GM12878 (cell line): ENCODE measurements at regions not wholly inside any gene's neighbourhood (a gene's known extent, or its start where the extent isn't known, plus 50 kb on each side); places are given as distances from the start of the nearest gene placed in this dataset.

Experiments
- ATAC-seq: fragments of 200-7000 bp; cut with Tn5 transposase; 3 replicates; pipeline ENCODE4 v1.9.1; 2020; ENCODE audit warnings: mild to moderate bottlenecking, moderate library complexity
- BruUV-seq: library from RNA; stranded (reverse); fragments of 400-500 nt; replicated peaks from 2 replicates; lab custom pipeline; 2021; lab: Mats Ljungman, UMichigan
- CTCF ChIA-PET: fragments of 300-600 bp; sonication (Branson Sonifier 250); formaldehyde crosslinking; extraction: SDS; loops from one replicate; lab custom pipeline; 2021; ENCODE audit warnings: inconsistent platforms; lab: Yijun Ruan, JAX
- POLR2A ChIA-PET: fragments of 350-600 bp; formaldehyde crosslinking; extraction: SDS; loops from one replicate; lab custom pipeline; 2021; ENCODE audit warnings: inconsistent platforms; lab: Charles Lee
- RAD21 ChIA-PET: fragments of 300-600 bp; sonication (Branson Sonifier 250); formaldehyde crosslinking; loops from one replicate; lab custom pipeline; 2023; ENCODE audit warnings: antibody characterized with exemption; ENCODE audit not compliant: unreplicated experiment; lab: Charles Lee
- SMC1A ChIA-PET: fragments of 300-600 bp; sonication (Branson Sonifier 250); formaldehyde crosslinking; loops from one replicate; lab custom pipeline; 2023; ENCODE audit not compliant: unreplicated experiment, uncharacterized antibody; lab: Charles Lee
- DNase-seq: peaks from one replicate; pipeline ENCODE4 v3.0.0-alpha.2; 2011; ENCODE audit warnings: low read depth, low spot score
- FAIRE-seq: peaks from 3 replicates; lab custom pipeline; 2011; peaks lifted over from hg19 to GRCh38; lab: Jason Lieb, UNC
- H2AFZ ChIP-seq: 2 replicates; pipeline ENCODE4 v1.6.0; 2011; ENCODE audit warnings: low read depth, low read length, control low read depth; ENCODE audit not compliant: control insufficient read depth
- H3K27ac ChIP-seq: 2 replicates; pipeline ENCODE4 v1.5.1; 2011; ENCODE audit warnings: control low read depth; ENCODE audit not compliant: control insufficient read depth, insufficient read depth
- H3K27me3 ChIP-seq, 2 experiments: replicated peaks in 1 of 2; 2 replicates each; pipeline versions ENCODE4 v1.6.0 to v1.6.1; 2011; ENCODE audit warnings: low read length in 1 of 2; ENCODE audit not compliant: control insufficient read depth in 2 of 2, insufficient read depth in 2 of 2
- H3K36me3 ChIP-seq, 2 experiments: 2 replicates each; pipeline ENCODE4 v1.5.1; 2011; ENCODE audit warnings: low read length in 1 of 2; ENCODE audit not compliant: control insufficient read depth in 2 of 2, insufficient read depth in 2 of 2
- H3K4me1 ChIP-seq: 2 replicates; pipeline ENCODE4 v1.6.1; 2011; ENCODE audit warnings: mild to moderate bottlenecking, low read length, moderate library complexity, mixed read lengths; ENCODE audit not compliant: control insufficient read depth, insufficient read depth
- H3K4me2 ChIP-seq: 2 replicates; pipeline ENCODE4 v1.6.0; 2011; ENCODE audit warnings: control low read depth; ENCODE audit not compliant: control insufficient read depth, insufficient read depth
- H3K4me3 ChIP-seq: fragments of 200-600 bp; sonication (generic); 2 replicates; pipeline ENCODE4 v1.5.1; 2016
- H3K79me2 ChIP-seq: 2 replicates; pipeline ENCODE4 v1.6.0; 2011; ENCODE audit warnings: low read length; ENCODE audit not compliant: control insufficient read depth, insufficient read depth
- H3K9ac ChIP-seq: 2 replicates; pipeline ENCODE4 v1.8.0; 2011; ENCODE audit warnings: low read length, control low read depth, mixed read lengths; ENCODE audit not compliant: control insufficient read depth, insufficient read depth
- H3K9me3 ChIP-seq: replicated peaks from 3 replicates; pipeline ENCODE4 v1.5.1; 2011; ENCODE audit warnings: mild to moderate bottlenecking, low read length; ENCODE audit not compliant: control insufficient read depth, insufficient read depth
- H4K20me1 ChIP-seq: 2 replicates; pipeline ENCODE4 v1.6.0; 2011; ENCODE audit not compliant: control insufficient read depth, insufficient read depth
- ATF2 ChIP-seq: IDR thresholded peaks from 2 replicates; pipeline ENCODE4 v1.6.1; 2012; ENCODE audit warnings: low read length, inconsistent platforms
- BCL11A ChIP-seq: IDR thresholded peaks from 2 replicates; pipeline ENCODE4 v1.6.1; 2011; ENCODE audit warnings: low read depth, low read length
- CREM ChIP-seq: IDR thresholded peaks from 2 replicates; pipeline ENCODE4 v1.6.1; 2014; ENCODE audit warnings: antibody characterized with exemption, low read depth
- JUNB ChIP-seq: IDR thresholded peaks from 2 replicates; pipeline ENCODE4 v1.6.1; 2016; ENCODE audit warnings: antibody characterized with exemption, mild to moderate bottlenecking
- MEF2A ChIP-seq: IDR thresholded peaks from 2 replicates; pipeline ENCODE4 v1.6.1; 2011; ENCODE audit warnings: low read depth, mild to moderate bottlenecking, low read length, moderate library complexity; ENCODE audit not compliant: insufficient read depth
- MXI1 ChIP-seq: fragments of 150-350 bp; IDR thresholded peaks from 2 replicates; pipeline ENCODE4 v1.6.1; 2011; ENCODE audit warnings: low read depth, mild to moderate bottlenecking, inconsistent platforms, low read length, improper control_type of control experiment
- PAX5 ChIP-seq: IDR thresholded peaks from 2 replicates; pipeline ENCODE4 v1.6.1; 2011; ENCODE audit warnings: low read depth, low read length, borderline replicate concordance
- POLR2AphosphoS2 ChIP-seq: IDR thresholded peaks from 2 replicates; pipeline ENCODE4 v1.6.1; 2011; ENCODE audit warnings: low read depth, mild to moderate bottlenecking, low read length, improper control_type of control experiment, moderate library complexity
- RBBP5 ChIP-seq: fragments of 200-600 bp; sonication (generic); conservative IDR thresholded peaks from 2 replicates; pipeline ENCODE4 v1.6.1; 2016
- SMAD1 ChIP-seq: fragments of 450-650 bp; IDR thresholded peaks from 2 replicates; pipeline ENCODE4 v1.6.1; 2018; ENCODE audit warnings: mild to moderate bottlenecking, low read depth; ENCODE audit not compliant: partially characterized antibody
- STAT3 ChIP-seq: IDR thresholded peaks from 2 replicates; pipeline ENCODE4 v1.6.1; 2011; ENCODE audit warnings: low read depth, low read length, improper control_type of control experiment
- WRNIP1 ChIP-seq: IDR thresholded peaks from 2 replicates; pipeline ENCODE4 v1.6.1; 2011; ENCODE audit warnings: low read depth, low read length, improper control_type of control experiment, borderline replicate concordance
- ZNF687 ChIP-seq: fragments of 450-650 bp; IDR thresholded peaks from 2 replicates; pipeline ENCODE4 v1.6.1; 2017; ENCODE audit warnings: mild to moderate bottlenecking, moderate library complexity
- WGBS: methylation state at CpG from one replicate; pipeline ENCODE4 v1.1.6; 2016; ENCODE audit warnings: low lambda C conversion rate; ENCODE audit not compliant: insufficient replicate concordance, insufficient coverage; ENCODE audit errors: missing lambda C conversion rate; 5-methylcytosine and 5-hydroxymethylcytosine counted together
- in situ Hi-C: fragments of 300-500 bp; cut with MboI; formaldehyde crosslinking; loops from 9 replicates; pipeline ENCODE4 v1.14.3; 2018; ENCODE audit warnings: mixed read lengths
- intact Hi-C: fragments of 100-400 bp; cut with micrococcal nuclease; formaldehyde crosslinking; loops from one replicate; pipeline ENCODE4 v1.14.2; 2022; ENCODE audit not compliant: unreplicated experiment

DNA sequence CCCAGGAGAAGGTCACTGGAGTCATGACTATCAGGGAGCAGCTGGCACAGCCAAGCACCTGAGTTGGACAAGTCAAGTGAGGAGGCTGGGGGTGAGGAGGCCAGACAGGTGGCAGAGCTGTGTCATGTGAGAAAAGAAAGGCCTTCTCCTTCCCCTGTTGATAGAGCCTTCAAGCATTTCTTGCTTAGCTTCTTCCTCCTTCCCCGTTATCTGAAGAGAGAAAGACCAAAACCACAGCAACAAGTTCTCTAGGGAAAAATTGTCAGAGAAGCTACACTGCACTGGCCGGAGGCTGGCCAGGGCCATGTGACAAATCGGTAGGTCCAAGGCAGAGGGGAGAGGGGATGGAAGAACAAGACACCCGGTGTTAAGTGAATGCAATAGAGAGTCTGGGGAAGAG, 202.1 kb upstream of the PRDM1 start:
- TF ChIP-seq WRNIP1 (no peak), JUNB (no peak), MEF2A (no peak), SMAD1 (no peak), BCL11A (no peak), MXI1 (no peak), STAT3 (no peak)
- POLR2A ChIA-PET: no interaction called here
- WGBS: 34% methylated on average over 4 of the region's 4 CpGs
- in situ Hi-C loops (no loop called here), intact Hi-C loops (no loop called here)
- CTCF ChIA-PET: interaction anchor here (0.6 to 1.5 kb wide), 5 partner anchors 9 to 567 kb away, joined by 3 to 8 read pairs (median 3); no protein-coding TSS in a partner anchor
- DNase-seq (no peak), FAIRE-seq (no peak), ATAC-seq (no peak)
- Histone ChIP-seq H3K79me2 (no peaks in the 10 kb centered on the region), H3K27ac (no peak overlapping the region), H3K9me3 (no peaks in the 10 kb centered on the region), H3K36me3 (no peaks in the 10 kb centered on the region), H4K20me1 (no peaks in the 10 kb centered on the region), H3K4me1 (peaks cover 4% of the 10 kb centered on the region), H2AFZ (no peak overlapping the region), H3K4me2 (no peak overlapping the region), H3K27me3 (no peaks in the 10 kb centered on the region), H3K4me3 (no peak overlapping the region), H3K9ac (no peak overlapping the region)
- no TSS peak for BruUV-seq
- RAD21 ChIA-PET: interaction anchor here (0.7 to 1.8 kb wide), 3 partner anchors 8 to 94 kb away, joined by 3 to 6 read pairs (median 6); no protein-coding TSS in a partner anchor
- SMC1A ChIA-PET: interaction anchor here (0.9 to 3.5 kb wide), 6 partner anchors 9 to 18 kb away, joined by 3 to 18 read pairs (median 4); no protein-coding TSS in a partner anchor

GRCh38 chr6:105882828-105883227, 203.3 kb upstream of the PRDM1 start:
- in situ Hi-C loops (no loop called here), intact Hi-C loops (no loop called here)
- POLR2A ChIA-PET: interaction anchor here (2.0 kb wide), 1 partner anchor 11 kb away, joined by 5 read pairs; no protein-coding TSS in a partner anchor
- ATAC-seq: no peak
- SMC1A ChIA-PET: interaction anchor here (0.6 to 3.5 kb wide), 9 partner anchors 9 to 451 kb away, joined by 3 to 18 read pairs (median 3); no protein-coding TSS in a partner anchor
- no peaks in the 10 kb centered on the region; the same call in 2 of the 3 replicates for H3K9me3 ChIP-seq
- no peaks in the 10 kb centered on the region for H3K36me3 ChIP-seq
- DNase-seq: no peak
- peaks cover 4% of the 10 kb centered on the region for H3K4me1 ChIP-seq
- no peaks in the 10 kb centered on the region for H4K20me1 ChIP-seq
- no TSS peak for BruUV-seq
- H3K27ac ChIP-seq: no peak overlapping the region
- 48% methylated on average over 2 of the region's 2 CpGs for WGBS
- no peaks in the 10 kb centered on the region for H3K79me2 ChIP-seq
- CTCF ChIA-PET: interaction anchor here (1.1 to 1.5 kb wide), 2 partner anchors 10 to 340 kb away, joined by 3 to 8 read pairs; no protein-coding TSS in a partner anchor
- no peak overlapping the region for H3K9ac ChIP-seq
- H3K27me3 ChIP-seq: no peaks in the 10 kb centered on the region
- no peak overlapping the region for H3K4me2 ChIP-seq
- FAIRE-seq: no peak
- H2AFZ ChIP-seq: no peak overlapping the region
- no peak overlapping the region for H3K4me3 ChIP-seq
- RAD21 ChIA-PET: interaction anchor here (1.3 to 1.8 kb wide), 2 partner anchors 9 to 17 kb away, joined by 6 read pairs; no protein-coding TSS in a partner anchor
- no peak for TF ChIP-seq CREM
- no peak for TF ChIP-seq PAX5
- no peak for TF ChIP-seq ZNF687
- no peak for TF ChIP-seq RBBP5
- no peak for TF ChIP-seq ATF2
- no peak for TF ChIP-seq POLR2AphosphoS2
